KOPT-K1 (cell line): ENCODE measurements at regions not wholly inside any gene's neighbourhood (a gene's known extent, or its start where the extent isn't known, plus 50 kb on each side); places are given as distances from the start of the nearest gene placed in this dataset.

Experiments used
- H3K27ac ChIP-seq: fragments of 200-600 bp; sonication (generic); 2 replicates; pipeline ENCODE4 v1.5.1; 2016; ENCODE audit warnings: antibody characterized with exemption, mild to moderate bottlenecking, low read depth, low read length; ENCODE audit not compliant: poor library complexity, severe bottlenecking
- H3K36me3 ChIP-seq: fragments of 200-600 bp; sonication (generic); 2 replicates; pipeline ENCODE4 v1.5.1; 2017; ENCODE audit warnings: antibody characterized with exemption, mild to moderate bottlenecking, low read length, moderate library complexity; ENCODE audit not compliant: insufficient read depth
- H3K9me3 ChIP-seq: fragments of 200-600 bp; sonication (generic); 2 replicates; pipeline ENCODE4 v1.5.1; 2017; ENCODE audit warnings: antibody characterized with exemption, low read length, mild to moderate bottlenecking; ENCODE audit not compliant: insufficient read depth, poor library complexity, severe bottlenecking

DNA sequence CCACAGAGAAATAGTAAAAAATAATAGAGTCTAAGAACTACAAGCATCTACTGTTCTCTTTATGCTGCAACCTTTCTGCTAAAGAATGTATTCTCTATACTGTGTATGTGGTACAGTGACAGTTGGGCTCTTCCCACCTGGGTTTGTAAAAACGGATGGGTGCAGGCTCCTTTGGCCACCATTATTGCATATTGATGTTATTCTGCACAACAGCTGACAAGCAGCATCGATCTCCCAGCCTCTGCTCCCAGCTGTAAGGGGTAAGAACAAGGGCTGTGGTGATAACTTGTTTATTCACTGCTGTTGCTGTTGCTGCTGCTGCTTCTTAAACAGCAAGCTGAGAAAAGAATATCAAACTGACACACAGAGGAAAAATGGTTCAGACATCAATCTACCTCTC lies 56.1 kb downstream of the KCNRG start:
- no peak overlapping the region for H3K27ac ChIP-seq

DNA sequence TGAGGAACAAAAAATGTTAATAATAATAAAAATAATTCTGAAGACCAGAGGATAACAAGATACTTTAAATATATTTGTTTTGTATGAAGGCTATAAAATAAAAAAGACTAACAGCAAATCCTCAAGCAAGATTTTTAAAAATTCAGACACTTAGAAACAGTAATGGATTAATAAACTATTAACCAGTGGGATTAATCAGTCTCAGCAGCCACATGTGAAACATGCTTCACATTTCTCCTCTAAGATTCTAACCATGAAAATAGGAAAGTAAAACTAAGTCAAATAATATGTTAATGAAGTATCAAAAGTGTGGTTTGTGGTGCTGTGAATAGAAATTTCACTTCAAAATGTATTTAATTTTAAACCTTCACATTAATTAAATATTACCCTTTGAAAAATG lies 57.4 kb downstream of the KCNRG start:
- H3K9me3 ChIP-seq, result no peaks in the 10 kb centered on the region
- no peak overlapping the region for H3K27ac ChIP-seq
- H3K36me3 ChIP-seq, result peaks cover 85% of the 10 kb centered on the region

More for the DNA sequence above, 56.1 kb downstream of the KCNRG start:
- Histone ChIP-seq H3K9me3 (no peaks in the 10 kb centered on the region), H3K36me3 (peaks cover 96% of the 10 kb centered on the region)

DNA sequence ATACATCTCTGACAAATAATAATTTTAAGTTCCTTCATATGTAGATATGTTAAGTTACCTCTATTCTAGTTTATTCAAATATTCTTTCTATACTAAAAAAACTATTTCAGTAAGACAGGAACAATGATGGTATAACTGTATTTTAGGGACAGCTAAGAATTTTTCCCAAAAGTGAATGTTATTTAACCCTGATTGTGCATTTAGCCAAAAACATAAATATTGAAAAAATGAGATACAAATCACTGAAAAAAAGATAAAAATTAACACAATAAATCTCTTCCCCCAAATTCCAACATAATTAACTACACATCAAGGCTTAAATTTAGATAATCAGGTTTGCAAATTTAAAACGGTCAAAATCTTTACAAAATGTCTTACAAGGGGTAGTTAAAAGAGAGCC lies 58.1 kb downstream of the KCNRG start:
- Histone ChIP-seq H3K9me3 (no peaks in the 10 kb centered on the region), H3K36me3 (peaks cover 79% of the 10 kb centered on the region), H3K27ac (no peak overlapping the region)

GRCh38 chr13:50074843-50075242 lies 59.6 kb downstream of the KCNRG start:
- Histone ChIP-seq H3K36me3 (peaks cover 74% of the 10 kb centered on the region), H3K9me3 (no peaks in the 10 kb centered on the region), H3K27ac (no peak overlapping the region)

DNA sequence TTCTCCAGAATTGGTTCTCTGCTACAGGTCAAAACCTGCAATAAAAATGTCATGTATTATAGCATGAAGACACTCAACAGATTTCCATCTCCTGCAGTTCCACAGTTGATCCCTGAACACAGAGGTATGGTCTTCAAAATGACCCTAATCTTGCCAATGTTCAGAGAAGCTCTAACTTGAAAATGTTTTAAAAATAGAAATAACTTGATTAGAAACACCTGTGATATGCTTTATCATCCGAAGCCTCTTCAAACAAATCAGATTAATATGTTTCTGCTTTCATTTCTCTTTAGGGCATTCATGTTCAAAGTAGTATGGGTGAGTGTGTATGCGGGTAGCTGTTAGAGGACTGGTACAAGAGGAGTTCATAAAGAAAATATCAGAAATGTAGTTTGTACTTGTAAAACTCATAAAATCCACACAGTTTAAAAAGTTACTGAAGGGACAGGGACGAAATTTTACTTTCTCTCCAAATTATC lies 60.4 kb downstream of the KCNRG start:
- Histone ChIP-seq H3K9me3 (no peaks in the 10 kb centered on the region), H3K27ac (peak overlapping the region; percentile 8), H3K36me3 (peaks cover 74% of the 10 kb centered on the region)

GRCh38 chr13:50077431-50077830 lies 62.2 kb downstream of the KCNRG start:
- no peaks in the 10 kb centered on the region for H3K9me3 ChIP-seq
- H3K27ac ChIP-seq, result no peak overlapping the region
- H3K36me3 ChIP-seq, result peaks cover 59% of the 10 kb centered on the region

DNA sequence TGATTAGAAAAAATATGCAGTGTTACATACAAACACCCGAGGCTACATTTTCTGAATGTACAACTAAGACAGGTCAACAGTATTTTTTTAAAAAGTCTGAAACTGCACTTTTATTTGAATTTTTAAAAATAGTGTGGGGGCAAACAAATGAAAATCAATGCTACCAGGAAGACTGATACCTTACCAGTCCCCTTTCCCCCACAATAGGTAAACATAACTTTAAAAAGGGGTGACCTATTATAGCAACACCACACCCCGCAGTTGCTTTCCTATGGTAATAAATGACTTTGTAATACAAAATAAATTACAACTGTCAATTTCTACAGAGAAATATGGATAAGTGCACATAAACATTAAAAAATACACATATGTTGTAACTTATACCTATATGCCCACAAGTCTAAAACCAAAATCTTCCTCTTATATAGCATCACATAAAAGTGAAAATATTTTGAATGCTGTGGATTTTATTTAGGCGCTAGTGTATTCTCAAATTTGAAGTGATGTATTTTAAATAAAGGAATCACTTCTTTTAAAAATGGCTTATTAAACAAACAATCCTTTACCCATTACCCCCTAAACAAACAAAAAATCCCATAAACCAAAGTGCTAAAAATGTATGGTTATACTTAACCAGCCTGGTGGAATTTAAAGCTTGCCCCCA lies 63.1 kb downstream of the KCNRG start:
- H3K9me3 ChIP-seq, result no peaks in the 10 kb centered on the region
- peak overlapping the region; percentile 99 for H3K27ac ChIP-seq
- H3K36me3 ChIP-seq, result peaks cover 52% of the 10 kb centered on the region

DNA sequence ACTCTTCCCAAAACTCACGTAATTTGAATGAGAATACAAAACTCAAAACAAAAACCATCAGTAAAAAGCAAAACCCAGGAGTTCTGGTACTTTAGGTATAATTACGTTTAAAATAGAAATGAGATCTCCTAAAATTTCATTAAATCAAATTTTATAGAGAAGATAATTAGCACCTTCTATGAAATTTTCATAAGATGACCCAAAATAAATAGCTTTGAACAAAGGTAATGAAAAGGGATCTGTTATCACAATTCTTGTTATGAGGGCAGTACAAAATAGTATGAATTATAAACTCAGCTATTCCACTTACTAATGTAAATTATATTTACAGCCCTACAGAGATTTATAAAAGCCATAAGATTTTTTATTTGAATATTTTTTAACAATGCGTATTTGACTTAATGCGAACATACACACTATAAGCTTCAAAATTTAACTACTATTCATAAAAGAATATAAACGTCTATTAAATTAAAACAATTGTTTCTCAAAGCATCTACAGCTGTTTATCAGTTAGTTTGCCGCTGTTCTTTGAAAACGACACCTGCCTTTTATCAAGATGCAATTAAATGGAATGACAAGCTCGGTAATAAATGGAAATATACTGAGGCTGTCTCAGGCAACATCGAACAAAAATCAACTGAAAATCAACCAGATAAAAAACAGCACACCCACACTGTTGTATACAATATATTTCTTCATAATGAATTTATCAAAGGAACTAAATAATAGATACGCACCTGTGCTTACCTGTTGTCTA lies 63.8 kb downstream of the KCNRG start:
- Histone ChIP-seq H3K9me3 (no peaks in the 10 kb centered on the region), H3K36me3 (peaks cover 50% of the 10 kb centered on the region), H3K27ac (peak overlapping the region; percentile 99)

DNA sequence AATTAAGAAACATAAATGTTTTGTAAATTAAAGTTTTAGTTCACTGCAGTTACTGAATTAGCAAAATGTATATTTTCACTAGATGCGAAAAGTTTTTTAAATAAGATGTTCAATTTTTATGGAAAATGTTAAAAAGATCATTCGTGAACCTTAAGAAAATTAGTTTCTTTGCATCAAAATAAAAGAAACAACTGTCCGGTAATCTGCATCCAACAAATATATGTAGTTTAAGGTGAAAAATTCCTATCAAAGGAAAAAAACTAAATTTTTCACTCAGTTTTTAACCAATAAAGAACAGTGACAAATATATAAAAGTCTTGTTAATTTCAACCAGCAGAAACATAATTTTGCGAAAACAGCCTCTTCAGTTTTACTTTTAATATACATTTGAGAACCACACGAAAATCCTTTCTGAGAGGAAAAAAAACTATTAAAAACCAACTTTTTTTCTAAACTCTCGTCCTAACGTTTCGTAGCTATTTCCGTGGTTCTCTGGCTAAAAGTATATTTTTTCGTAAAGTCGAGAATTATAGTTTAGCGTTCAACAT lies 64.5 kb downstream of the KCNRG start:
- no peaks in the 10 kb centered on the region for H3K9me3 ChIP-seq
- H3K36me3 ChIP-seq, result peaks cover 45% of the 10 kb centered on the region
- peak overlapping the region; percentile 99 for H3K27ac ChIP-seq

GRCh38 chr13:50080203-50080910 lies 65.1 kb downstream of the KCNRG start:
- peak overlapping the region; percentile 99 for H3K27ac ChIP-seq
- H3K9me3 ChIP-seq, result no peaks in the 10 kb centered on the region

DNA sequence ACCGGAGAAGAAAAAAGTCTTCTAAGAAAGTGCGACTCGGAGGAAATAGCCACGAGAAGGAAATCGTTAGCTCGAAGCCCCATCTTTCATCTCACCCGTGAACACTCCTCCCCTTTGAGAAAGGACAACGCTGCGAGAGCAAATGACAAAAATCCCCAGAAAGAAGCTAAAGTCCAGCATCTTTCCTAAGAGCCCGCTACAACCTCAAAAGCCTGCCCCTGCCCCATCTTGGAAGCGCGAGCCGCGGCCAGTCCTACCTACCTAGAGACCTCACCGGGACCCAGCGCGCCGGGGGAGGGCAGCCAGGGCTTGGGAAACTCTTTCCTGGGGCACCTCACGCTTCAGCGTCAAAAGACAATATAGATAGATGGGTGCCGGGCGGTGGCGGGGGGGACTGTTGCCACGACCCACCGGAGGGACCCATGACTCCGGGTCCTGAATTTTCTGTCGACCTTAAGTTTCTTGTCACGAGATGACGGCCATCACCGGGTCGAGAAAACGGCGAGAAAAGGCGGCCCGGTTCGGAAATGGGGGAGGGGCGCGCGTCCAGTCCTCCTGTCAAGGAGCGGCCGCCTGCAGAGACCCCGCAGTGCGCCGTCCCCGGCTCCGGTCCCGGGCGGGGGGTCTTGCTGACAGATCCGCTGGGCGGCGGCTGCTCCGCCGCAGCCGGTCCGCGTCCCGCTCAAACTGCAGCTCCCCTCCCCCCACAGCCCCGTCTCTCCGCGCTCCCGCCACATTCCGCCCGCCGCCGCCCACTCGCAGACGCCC lies 65.9 kb downstream of the KCNRG start:
- Histone ChIP-seq H3K36me3 (peaks cover 34% of the 10 kb centered on the region), H3K9me3 (no peaks in the 10 kb centered on the region)

More at GRCh38 chr13:50080203-50080910, 65.1 kb downstream of the KCNRG start:
- H3K36me3 ChIP-seq, result peaks cover 39% of the 10 kb centered on the region

DNA sequence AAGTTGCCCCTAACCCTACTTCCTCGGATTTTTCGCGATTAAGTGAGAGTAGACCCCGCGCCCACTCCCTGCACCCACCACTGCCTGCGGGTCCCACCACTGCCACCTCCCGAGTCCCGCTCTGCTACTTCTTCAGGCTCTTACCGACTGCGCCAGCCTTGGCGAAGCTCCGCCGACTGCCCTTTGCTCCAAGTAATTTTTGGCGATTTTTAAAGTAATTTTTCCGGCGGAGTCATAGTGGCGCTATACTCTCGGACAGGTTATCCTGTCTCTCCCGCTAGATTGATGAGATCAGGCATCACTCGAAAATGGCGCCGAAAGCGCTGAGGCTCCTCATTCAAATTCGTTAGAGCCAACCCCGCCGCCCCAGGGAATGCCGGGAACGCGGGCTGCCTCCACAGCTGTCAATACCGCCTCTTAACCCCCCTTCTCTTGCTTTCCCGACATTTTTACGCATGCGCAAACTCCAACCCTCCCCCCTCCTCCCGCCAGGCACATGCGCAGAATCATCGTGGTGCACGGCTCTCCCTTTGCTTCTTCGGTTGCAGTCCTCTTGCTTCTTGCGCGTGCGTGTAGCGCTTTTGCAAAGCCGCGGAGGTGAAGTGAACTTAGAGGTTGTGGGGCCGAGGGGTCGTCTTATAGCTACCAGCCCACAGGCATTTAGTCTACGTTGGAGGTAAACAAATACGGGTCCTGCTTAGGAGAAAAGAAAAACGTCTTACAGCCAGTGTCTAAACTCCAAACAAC lies 66.6 kb downstream of the KCNRG start:
- H3K36me3 ChIP-seq, result peaks cover 37% of the 10 kb centered on the region
- no peaks in the 10 kb centered on the region for H3K9me3 ChIP-seq
- H3K27ac ChIP-seq, result peak overlapping the region; percentile 99

More for the DNA sequence above, 65.9 kb downstream of the KCNRG start:
- H3K27ac ChIP-seq, result peak overlapping the region; percentile 99

DNA sequence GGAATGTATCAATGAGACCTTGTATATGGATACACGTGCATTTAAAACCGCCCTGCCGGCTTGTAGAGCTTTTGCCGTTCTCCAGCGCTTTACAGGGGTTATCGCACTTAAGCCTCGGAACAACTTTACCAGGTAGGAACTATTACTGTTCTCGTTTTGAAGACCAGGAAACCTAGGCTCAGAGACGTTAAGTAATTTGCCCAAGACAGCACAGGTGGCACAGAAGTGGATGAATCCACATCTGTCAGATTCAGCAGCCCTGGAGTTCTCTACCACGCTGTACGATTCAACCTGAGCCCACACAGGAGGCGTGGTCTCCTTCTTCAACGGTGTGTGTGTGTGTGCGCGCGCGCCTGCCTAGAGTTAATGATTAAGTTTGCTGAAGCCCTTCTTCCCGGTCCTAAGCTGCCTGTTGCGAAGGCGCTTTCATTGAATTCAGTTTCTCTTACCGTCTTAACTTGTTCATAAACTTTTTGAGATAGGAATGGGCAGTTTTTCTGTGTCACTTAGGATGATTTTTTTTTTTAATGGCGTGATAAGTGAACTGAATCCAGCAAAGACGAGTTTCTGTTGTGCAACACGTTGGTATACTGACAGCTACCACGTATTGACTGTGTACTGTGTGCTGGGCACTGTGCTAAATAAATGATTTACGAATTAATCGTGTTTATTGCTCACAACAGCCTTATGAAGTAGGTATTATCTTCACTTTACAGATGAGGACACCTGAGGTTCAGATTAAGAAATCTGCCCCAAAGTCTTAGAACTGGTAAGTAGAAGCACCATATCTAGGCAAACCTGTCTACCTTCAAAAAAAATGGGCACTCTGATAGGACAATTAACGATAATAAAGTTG lies 67.4 kb downstream of the KCNRG start:
- Histone ChIP-seq H3K27ac (peak overlapping the region; percentile 99), H3K36me3 (peaks cover 45% of the 10 kb centered on the region), H3K9me3 (no peaks in the 10 kb centered on the region)
